ENCODE measurements at regions not wholly inside any gene's neighbourhood (a gene's known extent, or its start where the extent isn't known, plus 50 kb on each side); places are given as distances from the start of the nearest gene placed in this dataset.
"Not testable (repeated sequence)": the region's sequence is repeated elsewhere in the genome, so short reads cannot be mapped to it uniquely, and the experiment has no call there.

DNA sequence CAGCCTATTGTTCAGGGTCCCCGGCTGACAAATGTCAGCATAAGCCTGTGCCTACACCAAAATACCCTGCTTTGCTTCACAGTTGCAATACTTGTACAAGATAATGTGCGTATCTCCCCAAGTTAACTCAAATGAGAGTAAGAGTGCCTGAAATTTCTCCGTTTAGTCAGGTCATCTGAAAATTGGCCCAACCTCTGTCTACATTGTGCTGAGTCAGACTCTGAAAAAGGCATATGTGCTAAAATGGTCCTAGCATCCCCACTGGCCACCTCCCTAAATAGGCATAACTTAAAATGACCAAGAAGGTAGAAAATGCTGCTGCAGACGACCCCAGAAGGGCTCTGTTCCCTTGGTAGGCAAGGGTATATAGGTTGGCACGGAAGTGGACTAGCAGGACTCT lies 1653.8 kb upstream of the DDX18 start:
- TF ChIP-seq GATA1 (IDR thresholded peaks at IDR 0.05; ENCODE audit: low read depth, low read length) (no peak), POLR2A (IDR thresholded peaks at IDR 0.05; ENCODE audit: low read length) (no peak)
- DNase-seq: no peak

DNA sequence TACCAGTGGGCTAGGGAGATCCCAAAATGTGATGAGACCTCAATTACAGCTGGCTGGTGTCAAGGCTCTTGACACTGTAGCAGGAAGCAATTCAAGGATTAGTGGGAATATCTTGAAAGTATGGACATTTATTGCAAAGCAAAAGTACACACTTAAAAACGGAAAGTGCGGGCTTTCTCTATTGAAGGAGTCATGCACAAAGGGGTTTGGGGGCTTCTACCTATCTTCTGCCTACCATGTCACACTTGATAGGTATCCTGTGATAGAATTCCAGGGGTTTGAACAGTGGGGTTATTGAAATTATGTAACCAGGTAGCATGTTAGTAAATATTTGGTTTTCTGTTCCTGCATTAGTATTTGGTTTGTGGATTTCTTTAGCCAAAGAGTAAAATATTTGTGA lies 1652.1 kb upstream of the DDX18 start:
- TF ChIP-seq POLR2A (IDR thresholded peaks at IDR 0.05; ENCODE audit: low read length): no peak
- no peak for TF ChIP-seq GATA1 (IDR thresholded peaks at IDR 0.05; ENCODE audit: low read depth, low read length)
- DNase-seq: no peak

DNA sequence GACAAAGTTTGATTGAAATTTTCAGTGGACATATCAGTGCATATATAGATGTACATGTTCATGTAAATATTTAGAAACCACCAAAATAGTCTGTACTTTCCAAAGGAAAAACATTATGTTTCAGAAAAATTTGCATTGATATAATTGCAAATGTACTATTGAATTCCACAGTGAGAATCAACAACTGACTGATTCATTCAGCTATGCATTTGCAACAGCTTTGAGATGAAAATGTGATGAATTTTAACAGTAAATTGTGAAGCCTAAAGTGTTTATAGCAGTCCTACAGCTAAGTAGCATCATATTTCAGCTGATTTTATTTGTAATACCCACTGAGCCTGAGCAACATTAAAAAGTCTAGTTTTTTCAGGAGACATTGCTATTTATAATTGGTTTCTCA lies 1647.4 kb upstream of the DDX18 start:
- no peak for DNase-seq
- TF ChIP-seq POLR2A (IDR thresholded peaks at IDR 0.05; ENCODE audit: low read length) (no peak), GATA1 (IDR thresholded peaks at IDR 0.05; ENCODE audit: low read depth, low read length) (no peak)

DNA sequence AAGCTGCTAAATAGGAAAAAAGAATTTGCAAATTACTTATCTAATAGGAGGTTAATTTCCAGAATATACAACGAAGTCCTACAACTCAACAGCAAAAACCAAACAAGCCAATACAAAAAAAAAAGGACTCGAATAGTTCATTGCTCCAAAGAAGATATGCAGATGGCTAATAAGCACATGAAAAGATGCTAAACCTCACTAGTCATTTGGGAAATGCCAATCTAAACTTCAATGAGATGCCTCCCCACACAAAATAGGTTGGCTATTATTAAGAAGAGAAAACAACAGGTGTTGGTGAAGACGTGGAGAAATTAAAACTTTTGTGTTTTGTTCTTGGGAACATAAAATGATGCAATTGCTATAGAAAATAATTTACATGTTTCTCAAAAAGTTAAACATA lies 1634.4 kb upstream of the DDX18 start:
- no peak for TF ChIP-seq GATA1 (IDR thresholded peaks at IDR 0.05; ENCODE audit: low read depth, low read length)
- no peak for TF ChIP-seq POLR2A (IDR thresholded peaks at IDR 0.05; ENCODE audit: low read length)
- no peak for DNase-seq

DNA sequence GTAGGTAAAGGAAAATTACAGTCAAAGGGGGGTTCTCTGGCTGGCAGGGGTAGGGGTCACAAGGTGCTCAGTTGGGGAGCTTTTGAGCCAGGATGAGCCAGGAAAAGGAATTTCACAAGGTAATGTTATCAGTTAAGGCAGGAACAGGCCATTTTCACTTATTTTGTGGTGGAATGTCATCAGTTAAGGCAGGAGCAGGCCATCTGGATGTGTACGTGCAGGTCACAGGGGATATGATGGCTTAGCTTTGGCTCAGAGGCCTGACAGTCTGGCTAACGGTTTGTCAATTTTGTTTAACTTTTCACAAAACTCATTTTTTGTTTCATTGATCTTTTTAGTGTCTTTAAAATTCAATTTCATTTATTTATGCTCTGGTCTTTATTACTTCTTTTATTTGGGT lies 1623.8 kb upstream of the DDX18 start:
- DNase-seq: not testable (repeated sequence)

DNA sequence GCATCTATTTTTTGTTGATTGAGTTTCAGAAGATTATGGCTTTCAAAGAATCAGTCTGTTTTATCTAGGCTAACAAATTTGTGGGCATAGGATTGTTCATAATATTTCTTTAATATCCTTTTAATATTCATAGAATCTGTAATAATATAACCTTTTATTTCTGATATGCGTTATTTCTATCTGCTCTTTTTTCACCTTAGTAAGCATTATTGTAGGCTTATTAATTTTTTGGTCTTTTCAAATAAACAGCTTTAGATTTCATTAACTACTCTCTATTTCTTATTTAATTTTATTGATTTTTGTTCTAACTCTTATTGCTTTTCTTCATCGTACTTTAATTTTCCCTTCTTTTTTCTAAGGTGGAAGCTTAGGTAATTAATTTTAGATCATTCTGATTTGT lies 1614.4 kb upstream of the DDX18 start:
- no peak for DNase-seq
- TF ChIP-seq POLR2A (IDR thresholded peaks at IDR 0.05; ENCODE audit: low read length): no peak

DNA sequence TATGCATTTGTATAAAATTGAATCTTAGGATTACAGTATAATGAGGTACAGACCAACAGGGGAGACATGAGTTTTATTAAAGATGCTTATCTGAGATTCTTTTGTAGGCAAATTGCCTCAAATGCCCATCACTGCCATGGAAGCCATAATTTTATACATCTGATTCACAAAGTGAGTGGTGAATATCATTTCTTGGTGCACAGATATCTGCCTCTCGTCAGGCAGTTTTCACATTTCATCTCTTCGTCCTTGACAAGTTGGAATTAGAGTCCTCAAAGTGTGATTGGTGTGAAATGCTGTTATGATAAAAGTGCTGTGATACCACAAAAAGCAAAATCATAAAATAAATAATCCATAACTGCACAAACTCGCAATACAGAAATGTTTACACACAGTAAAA lies 1602.8 kb upstream of the DDX18 start:
- TF ChIP-seq GATA1 (IDR thresholded peaks at IDR 0.05; ENCODE audit: low read depth, low read length): no peak
- TF ChIP-seq POLR2A (IDR thresholded peaks at IDR 0.05; ENCODE audit: low read length): no peak
- no peak for DNase-seq

DNA sequence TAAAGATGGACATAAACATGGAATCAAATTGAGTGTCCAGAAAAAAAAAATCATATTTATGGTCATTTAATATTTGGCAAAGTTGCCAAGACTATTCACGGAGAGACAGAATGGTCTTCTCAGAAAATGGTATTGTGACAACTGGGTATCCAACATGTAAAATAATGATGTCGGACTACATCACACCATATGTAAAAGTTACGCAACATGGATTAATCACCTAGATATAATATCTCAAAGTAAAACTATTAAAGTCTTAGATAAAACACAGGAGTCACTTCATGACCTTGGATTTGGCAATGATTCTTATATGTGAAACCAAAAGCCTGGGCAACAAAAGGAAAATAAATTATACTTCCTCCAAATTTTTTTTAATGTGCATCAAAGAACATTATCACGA lies 1591.7 kb upstream of the DDX18 start:
- TF ChIP-seq GATA1 (IDR thresholded peaks at IDR 0.05; ENCODE audit: low read depth, low read length) (no peak), POLR2A (IDR thresholded peaks at IDR 0.05; ENCODE audit: low read length) (no peak)

DNA sequence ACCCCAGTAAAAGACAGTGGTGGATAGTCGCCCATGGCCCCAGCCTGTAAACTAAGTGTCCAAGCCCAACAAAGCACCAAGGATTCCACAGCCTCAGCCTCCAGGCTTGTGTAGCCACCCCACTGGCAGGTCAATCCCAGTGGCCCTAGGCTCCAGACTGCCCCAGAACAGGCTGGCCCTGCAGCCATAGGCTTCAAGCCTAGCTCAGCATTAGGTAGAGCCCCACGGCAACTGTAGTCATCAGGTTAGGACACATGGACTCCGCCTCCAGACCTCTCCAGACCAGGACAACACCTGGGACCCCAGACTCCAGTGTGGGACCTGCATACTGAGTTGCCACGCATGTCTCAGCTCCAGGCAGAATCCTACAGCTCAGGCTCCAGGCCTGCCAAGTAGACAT lies 1590.6 kb upstream of the DDX18 start:
- DNase-seq: no peak
- no peak for TF ChIP-seq GATA1 (IDR thresholded peaks at IDR 0.05; ENCODE audit: low read depth, low read length)
- TF ChIP-seq POLR2A (IDR thresholded peaks at IDR 0.05; ENCODE audit: low read length): no peak

More for the DNA sequence above, 1591.7 kb upstream of the DDX18 start:
- no peak for DNase-seq

DNA sequence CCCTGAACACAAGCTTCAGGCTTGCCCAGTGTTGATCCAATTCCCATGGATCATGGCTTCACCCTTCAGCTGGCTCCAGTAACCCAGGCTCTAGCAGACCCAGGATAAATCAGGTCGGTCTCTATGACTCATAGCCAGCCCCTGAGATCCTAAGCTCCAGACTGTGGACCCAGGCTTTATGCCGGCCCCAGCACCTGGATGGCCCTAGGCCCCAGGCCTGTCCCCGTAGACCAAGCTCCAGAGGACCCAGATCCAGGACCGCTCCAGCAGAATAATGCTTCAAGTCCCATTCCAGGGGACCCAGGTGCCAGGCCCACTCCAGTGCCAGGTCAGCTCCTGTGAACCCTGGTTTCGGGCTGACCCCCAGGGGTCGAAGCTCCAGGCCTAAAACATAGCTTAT lies 1589.9 kb upstream of the DDX18 start:
- TF ChIP-seq GATA1 (IDR thresholded peaks at IDR 0.05; ENCODE audit: low read depth, low read length) (no peak), POLR2A (IDR thresholded peaks at IDR 0.05; ENCODE audit: low read length) (no peak)
- no peak for DNase-seq

DNA sequence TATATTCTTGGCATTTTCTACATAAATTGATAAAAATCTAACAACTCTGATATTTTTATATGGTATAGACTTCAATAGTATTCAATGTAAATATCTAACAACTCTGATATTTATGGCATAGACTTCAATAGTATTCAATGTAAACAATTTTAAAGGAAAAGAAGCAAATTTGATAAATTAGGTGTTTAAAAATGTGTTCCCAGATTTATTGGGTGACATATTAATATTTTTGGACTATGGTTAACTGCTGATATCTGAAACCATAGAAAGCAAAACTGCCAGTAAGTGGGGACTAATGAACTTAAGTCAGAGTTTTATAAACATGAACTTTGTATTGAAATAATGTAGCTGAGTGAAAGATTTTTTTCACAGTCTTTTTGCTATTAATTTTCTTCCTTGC lies 1576.0 kb upstream of the DDX18 start:
- TF ChIP-seq GATA1 (IDR thresholded peaks at IDR 0.05; ENCODE audit: low read depth, low read length): no peak
- TF ChIP-seq POLR2A (IDR thresholded peaks at IDR 0.05; ENCODE audit: low read length): no peak
- no peak for DNase-seq

DNA sequence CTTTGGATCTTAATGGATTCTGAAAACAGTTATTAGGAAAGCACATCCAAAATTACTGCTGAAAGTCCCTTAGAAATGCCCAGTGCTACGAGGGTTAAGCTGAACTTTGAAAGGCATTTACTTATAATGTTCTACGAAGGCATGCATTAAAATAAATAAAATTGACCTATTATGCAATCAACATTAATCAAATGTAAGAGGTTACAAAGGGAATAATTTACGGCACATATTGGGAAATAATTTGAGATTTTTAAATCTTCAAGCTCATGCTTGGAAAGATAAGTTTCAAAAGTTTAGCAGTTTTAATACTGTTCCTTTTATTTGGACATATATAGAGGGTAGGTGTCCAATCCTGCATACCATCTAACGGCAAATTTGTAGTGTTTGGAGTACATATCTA lies 1564.1 kb upstream of the DDX18 start:
- no peak for DNase-seq
- TF ChIP-seq POLR2A (IDR thresholded peaks at IDR 0.05; ENCODE audit: low read length): no peak
- TF ChIP-seq GATA1 (IDR thresholded peaks at IDR 0.05; ENCODE audit: low read depth, low read length): no peak

DNA sequence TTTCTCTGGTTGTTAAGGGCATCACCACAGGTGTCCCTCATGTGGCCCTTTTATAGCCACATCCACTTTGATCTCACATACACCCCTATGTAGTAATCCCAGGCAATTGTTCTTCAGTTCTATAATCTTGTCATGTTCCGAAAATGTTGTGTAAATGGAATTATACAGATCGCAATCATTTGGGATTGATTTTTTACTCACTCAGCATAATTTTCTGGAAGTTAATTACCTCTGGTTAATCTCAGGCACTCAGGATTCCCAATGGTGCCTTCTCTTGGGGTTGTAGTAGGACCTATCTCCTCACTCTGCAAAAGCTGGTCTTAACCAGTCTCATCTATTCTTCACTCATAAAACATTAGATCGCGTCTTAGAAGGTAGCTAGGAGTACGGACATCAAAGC lies 1549.6 kb upstream of the DDX18 start:
- DNase-seq: no peak
- TF ChIP-seq GATA1 (IDR thresholded peaks at IDR 0.05; ENCODE audit: low read depth, low read length): no peak
- TF ChIP-seq POLR2A (IDR thresholded peaks at IDR 0.05; ENCODE audit: low read length): no peak

DNA sequence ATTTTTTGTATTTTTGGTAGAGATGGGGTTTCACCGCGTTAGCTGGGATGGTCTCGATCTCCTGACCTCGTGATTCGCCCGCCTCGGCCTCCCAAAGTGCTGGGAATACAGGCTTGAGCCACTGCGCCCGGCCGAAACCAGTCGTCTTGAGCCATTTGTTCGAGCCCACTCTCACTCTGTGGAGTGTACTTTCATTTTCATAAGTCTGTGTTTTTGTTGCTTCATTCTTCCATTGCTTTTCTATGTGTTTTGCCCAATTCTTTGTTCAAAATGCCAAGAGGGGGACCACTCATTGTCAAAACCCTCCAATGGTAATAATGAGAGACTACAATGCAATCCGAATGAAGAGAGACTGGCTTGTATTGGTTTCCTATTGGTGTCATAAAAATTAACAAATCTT lies 1545.5 kb upstream of the DDX18 start:
- TF ChIP-seq POLR2A (IDR thresholded peaks at IDR 0.05; ENCODE audit: low read length) (no peak), GATA1 (IDR thresholded peaks at IDR 0.05; ENCODE audit: low read depth, low read length) (no peak)
- no peak for DNase-seq

DNA sequence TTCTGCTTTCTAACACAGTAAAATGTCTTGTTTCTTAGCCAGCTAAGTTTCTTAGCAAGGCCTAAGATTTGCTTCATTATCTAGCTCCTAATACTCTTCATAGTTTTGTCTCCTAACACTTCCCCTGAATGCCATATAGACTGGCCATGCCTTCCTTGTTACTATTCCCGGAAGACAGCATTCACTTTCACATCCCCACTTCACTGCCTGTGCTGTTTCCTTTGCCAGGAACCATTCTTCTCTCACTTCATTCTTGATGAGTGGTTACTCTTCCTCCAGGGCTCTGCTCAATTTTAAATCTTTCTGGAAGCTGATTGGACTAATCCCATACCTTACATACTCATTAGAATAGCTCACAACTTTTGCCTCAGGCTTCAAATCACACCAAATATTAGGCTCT lies 1510.2 kb upstream of the DDX18 start:
- TF ChIP-seq POLR2A (IDR thresholded peaks at IDR 0.05; ENCODE audit: low read length) (no peak), GATA1 (IDR thresholded peaks at IDR 0.05; ENCODE audit: low read depth, low read length) (no peak)
- no peak for DNase-seq

DNA sequence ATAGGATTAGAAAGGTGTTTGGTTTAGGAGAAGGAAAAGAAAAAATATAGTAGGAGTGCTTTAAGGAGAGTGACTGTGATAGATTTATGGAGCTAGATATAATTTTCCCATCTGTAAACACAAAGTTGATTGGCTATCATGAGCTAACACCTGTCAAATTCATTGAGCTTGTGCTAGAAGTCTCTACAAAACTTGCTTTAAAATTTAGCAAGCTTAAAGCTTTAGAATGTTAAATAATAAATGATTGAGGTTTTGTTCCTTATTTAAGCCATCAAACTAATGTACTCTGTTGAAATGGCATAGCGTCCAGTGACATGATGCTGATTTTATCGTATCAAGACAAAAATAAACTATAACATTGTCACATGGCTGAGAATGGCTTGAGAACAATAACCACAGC lies 1497.4 kb upstream of the DDX18 start:
- no peak for DNase-seq
- no peak for TF ChIP-seq GATA1 (IDR thresholded peaks at IDR 0.05; ENCODE audit: low read depth, low read length)

DNA sequence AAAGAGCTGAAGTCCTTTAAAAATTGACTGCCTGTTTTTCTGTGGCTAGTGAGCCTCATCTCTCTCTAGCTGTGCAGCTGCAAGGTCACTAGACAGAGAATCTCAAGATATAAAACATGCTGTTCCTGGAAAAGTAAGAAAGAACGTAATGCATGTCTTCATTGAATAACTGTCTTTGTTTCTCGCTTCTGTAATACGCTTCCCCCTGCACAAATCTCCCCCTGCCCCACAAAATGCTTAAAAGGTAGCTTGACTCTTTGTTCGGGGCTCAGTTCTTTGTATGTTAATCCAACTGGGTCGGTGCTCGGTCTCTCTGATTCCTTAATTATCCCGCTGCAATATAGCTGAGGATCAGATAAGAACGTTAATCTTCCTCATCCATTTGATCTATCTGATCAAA lies 1495.9 kb upstream of the DDX18 start:
- DNase-seq: not testable (repeated sequence)

All from erythroblast (primary cell).